ENCODE measurements at regions not wholly inside any gene's neighbourhood (a gene's known extent, or its start where the extent isn't known, plus 50 kb on each side); places are given as distances from the start of the nearest gene placed in this dataset.

GRCh38 chr20:51142448-51142847, 119.5 kb upstream of the KCNG1 start:
- H3K79me2 ChIP-seq (ENCODE audit: control insufficient read depth, low read length) = no peaks in the 10 kb centered on the region
- no peaks in the 10 kb centered on the region for H3F3A ChIP-seq (ENCODE audit: control insufficient read depth, insufficient read depth)
- no peaks in the 10 kb centered on the region for H3K9me2 ChIP-seq (replicated peaks; ENCODE audit: control insufficient read depth, low read length)
- no peaks in the 10 kb centered on the region for H3K36me3 ChIP-seq (ENCODE audit: control insufficient read depth, low read length)
- H3K27ac ChIP-seq (ENCODE audit: low read depth, low read length) = no peak overlapping the region
- 0 out of 2 replicates have a peak, but pooled peaks cover 3% of the 10 kb centered on the region for H3K27me3 ChIP-seq (ENCODE audit: control insufficient read depth, low read length)
- no peak overlapping the region for H3K4me3 ChIP-seq (ENCODE audit: low read length)
- no peaks in the 10 kb centered on the region for H3K9me3 ChIP-seq (ENCODE audit: control insufficient read depth, insufficient read depth, low read length)
- no peak overlapping the region for H3K4me2 ChIP-seq (ENCODE audit: low read length)
- no peaks in the 10 kb centered on the region for H3K4me1 ChIP-seq (ENCODE audit: control insufficient read depth, low read length)
- H4K20me1 ChIP-seq (ENCODE audit: control insufficient read depth, insufficient read depth, low read depth, low read length) = no peaks in the 10 kb centered on the region
- TF ChIP-seq CTCF (IDR thresholded peaks at IDR 0.05; ENCODE audit: low read depth, low read length, poor library complexity, severe bottlenecking) = no peak
- no peak for TF ChIP-seq EZH2phosphoT487 (IDR thresholded peaks at IDR 0.05; ENCODE audit: borderline replicate concordance, low read length)

GRCh38 chr20:51140671-51141070, 117.8 kb upstream of the KCNG1 start:
- peaks cover 1% of the 10 kb centered on the region for H3K4me1 ChIP-seq (ENCODE audit: control insufficient read depth, low read length)
- H4K20me1 ChIP-seq (ENCODE audit: control insufficient read depth, insufficient read depth, low read depth, low read length) = no peaks in the 10 kb centered on the region
- H3K4me2 ChIP-seq (ENCODE audit: low read length) = no peak overlapping the region
- no peaks in the 10 kb centered on the region for H3K36me3 ChIP-seq (ENCODE audit: control insufficient read depth, low read length)
- no peaks in the 10 kb centered on the region for H3K27me3 ChIP-seq (ENCODE audit: control insufficient read depth, low read length)
- no peaks in the 10 kb centered on the region for H3F3A ChIP-seq (ENCODE audit: control insufficient read depth, insufficient read depth)
- no peak overlapping the region for H3K27ac ChIP-seq (ENCODE audit: low read depth, low read length)
- TF ChIP-seq EZH2phosphoT487 (IDR thresholded peaks at IDR 0.05; ENCODE audit: borderline replicate concordance, low read length) (no peak), CTCF (IDR thresholded peaks at IDR 0.05; ENCODE audit: low read depth, low read length, poor library complexity, severe bottlenecking) (no peak)
- H3K4me3 ChIP-seq (ENCODE audit: low read length) = no peak overlapping the region
- no peaks in the 10 kb centered on the region for H3K79me2 ChIP-seq (ENCODE audit: control insufficient read depth, low read length)
- no peaks in the 10 kb centered on the region for H3K9me2 ChIP-seq (replicated peaks; ENCODE audit: control insufficient read depth, low read length)
- H3K9me3 ChIP-seq (ENCODE audit: control insufficient read depth, insufficient read depth, low read length) = no peaks in the 10 kb centered on the region

- H3K4me2 ChIP-seq (ENCODE audit: low read length) = no peak overlapping the region
- H3K79me2 ChIP-seq (ENCODE audit: control insufficient read depth, low read length) = no peaks in the 10 kb centered on the region
- TF ChIP-seq CTCF (IDR thresholded peaks at IDR 0.05; ENCODE audit: low read depth, low read length, poor library complexity, severe bottlenecking) (no peak), EZH2phosphoT487 (IDR thresholded peaks at IDR 0.05; ENCODE audit: borderline replicate concordance, low read length) (no peak)
- no peaks in the 10 kb centered on the region for H3K9me3 ChIP-seq (ENCODE audit: control insufficient read depth, insufficient read depth, low read length)
- H3K27me3 ChIP-seq (ENCODE audit: control insufficient read depth, low read length) = no peaks in the 10 kb centered on the region
- H3K4me3 ChIP-seq (ENCODE audit: low read length) = no peak overlapping the region
- H3K4me1 ChIP-seq (ENCODE audit: control insufficient read depth, low read length) = peaks cover 5% of the 10 kb centered on the region
- H3K9me2 ChIP-seq (replicated peaks; ENCODE audit: control insufficient read depth, low read length) = no peaks in the 10 kb centered on the region
- H3K36me3 ChIP-seq (ENCODE audit: control insufficient read depth, low read length) = no peaks in the 10 kb centered on the region
- no peaks in the 10 kb centered on the region for H3F3A ChIP-seq (ENCODE audit: control insufficient read depth, insufficient read depth)
- no peaks in the 10 kb centered on the region for H4K20me1 ChIP-seq (ENCODE audit: control insufficient read depth, insufficient read depth, low read depth, low read length)
- H3K27ac ChIP-seq (ENCODE audit: low read depth, low read length) = no peak overlapping the region
These were observed 117.0 kb upstream of the KCNG1 start for GRCh38 chr20:51139891-51140290.

- no peak for TF ChIP-seq CTCF (IDR thresholded peaks at IDR 0.05; ENCODE audit: low read depth, low read length, poor library complexity, severe bottlenecking)
- TF ChIP-seq EZH2phosphoT487 (IDR thresholded peaks at IDR 0.05; ENCODE audit: borderline replicate concordance, low read length) = no peak
These were observed 115.7 kb upstream of the KCNG1 start for GRCh38 chr20:51138576-51138975.

More at GRCh38 chr20:51138576-51138975, 115.7 kb upstream of the KCNG1 start:
- Histone ChIP-seq H3K9me2 (replicated peaks; ENCODE audit: control insufficient read depth, low read length) (no peaks in the 10 kb centered on the region), H3K4me2 (ENCODE audit: low read length) (no peak overlapping the region), H3K9me3 (ENCODE audit: control insufficient read depth, insufficient read depth, low read length) (no peaks in the 10 kb centered on the region), H3K4me3 (ENCODE audit: low read length) (no peak overlapping the region), H3K27ac (ENCODE audit: low read depth, low read length) (no peak overlapping the region), H3K79me2 (ENCODE audit: control insufficient read depth, low read length) (no peaks in the 10 kb centered on the region), H3K36me3 (ENCODE audit: control insufficient read depth, low read length) (no peaks in the 10 kb centered on the region), H3K27me3 (ENCODE audit: control insufficient read depth, low read length) (no peaks in the 10 kb centered on the region), H3K4me1 (ENCODE audit: control insufficient read depth, low read length) (peaks cover 10% of the 10 kb centered on the region), H3F3A (ENCODE audit: control insufficient read depth, insufficient read depth) (no peaks in the 10 kb centered on the region), H4K20me1 (ENCODE audit: control insufficient read depth, insufficient read depth, low read depth, low read length) (no peaks in the 10 kb centered on the region)

Data from DOHH2 (cell line).